B cell (primary cell): ENCODE measurements at regions not wholly inside any gene's neighbourhood (a gene's known extent, or its start where the extent isn't known, plus 50 kb on each side); places are given as distances from the start of the nearest gene placed in this dataset.

Experiments
- EZH2 ChIP-seq: IDR thresholded peaks from 2 replicates; pipeline ENCODE4 v1.6.1; 2012; ENCODE audit warnings: borderline replicate concordance, low read depth, mild to moderate bottlenecking, moderate library complexity, low read length; ENCODE audit not compliant: insufficient read depth, poor library complexity, severe bottlenecking
- TF ChIP-seq, protein P1 (sequence below): fragments of 200-600 bp; IDR thresholded peaks from one replicate; pipeline ENCODE4 v1.8.0; 2022; ENCODE audit warnings: antibody characterized with exemption, mild to moderate bottlenecking

DNA sequence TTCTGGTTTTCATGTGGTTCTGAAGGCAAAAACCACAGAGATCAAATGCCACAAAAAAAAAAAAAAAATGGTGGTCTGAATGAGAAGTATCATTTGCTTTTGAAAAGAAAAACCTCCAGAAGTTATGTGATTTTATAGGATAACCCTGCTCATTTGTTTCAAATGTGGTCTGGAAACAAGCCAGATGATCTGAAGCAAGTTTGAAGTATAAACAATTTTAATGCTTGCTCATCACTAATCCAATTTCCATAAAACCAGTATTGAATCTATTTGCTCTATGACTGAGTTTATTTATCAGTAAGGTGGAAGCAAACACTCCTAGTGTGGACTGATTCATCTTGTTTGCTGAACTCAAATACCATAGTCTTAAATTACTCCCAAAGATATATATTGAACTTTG, 407.3 kb upstream of the FLRT2 start:
- TF ChIP-seq, protein P1, sequence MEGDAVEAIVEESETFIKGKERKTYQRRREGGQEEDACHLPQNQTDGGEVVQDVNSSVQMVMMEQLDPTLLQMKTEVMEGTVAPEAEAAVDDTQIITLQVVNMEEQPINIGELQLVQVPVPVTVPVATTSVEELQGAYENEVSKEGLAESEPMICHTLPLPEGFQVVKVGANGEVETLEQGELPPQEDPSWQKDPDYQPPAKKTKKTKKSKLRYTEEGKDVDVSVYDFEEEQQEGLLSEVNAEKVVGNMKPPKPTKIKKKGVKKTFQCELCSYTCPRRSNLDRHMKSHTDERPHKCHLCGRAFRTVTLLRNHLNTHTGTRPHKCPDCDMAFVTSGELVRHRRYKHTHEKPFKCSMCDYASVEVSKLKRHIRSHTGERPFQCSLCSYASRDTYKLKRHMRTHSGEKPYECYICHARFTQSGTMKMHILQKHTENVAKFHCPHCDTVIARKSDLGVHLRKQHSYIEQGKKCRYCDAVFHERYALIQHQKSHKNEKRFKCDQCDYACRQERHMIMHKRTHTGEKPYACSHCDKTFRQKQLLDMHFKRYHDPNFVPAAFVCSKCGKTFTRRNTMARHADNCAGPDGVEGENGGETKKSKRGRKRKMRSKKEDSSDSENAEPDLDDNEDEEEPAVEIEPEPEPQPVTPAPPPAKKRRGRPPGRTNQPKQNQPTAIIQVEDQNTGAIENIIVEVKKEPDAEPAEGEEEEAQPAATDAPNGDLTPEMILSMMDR, result no peak
- TF ChIP-seq EZH2, result no peak
